MM.1S (cell line): ENCODE measurements at regions not wholly inside any gene's neighbourhood (a gene's known extent, or its start where the extent isn't known, plus 50 kb on each side); places are given as distances from the start of the nearest gene placed in this dataset.

Source experiments
- DNase-seq: peaks from one replicate; pipeline ENCODE4 v3.0.0-alpha.2; 2015
- H2AFZ ChIP-seq: fragments of 300-600 bp; sonication (generic); 2 replicates; pipeline ENCODE4 v1.6.0; 2016; ENCODE audit warnings: antibody characterized with exemption, low read length
- H3F3A ChIP-seq: fragments of 300-600 bp; sonication (generic); 2 replicates; pipeline ENCODE4 v1.6.1; 2016; ENCODE audit warnings: mild to moderate bottlenecking, antibody characterized with exemption, low read length, moderate library complexity, mixed read lengths; ENCODE audit not compliant: insufficient read depth
- H3K27ac ChIP-seq: fragments of 300-600 bp; sonication (generic); 2 replicates; pipeline ENCODE4 v1.5.1; 2016; ENCODE audit warnings: mild to moderate bottlenecking, low read length
- H3K27me3 ChIP-seq: fragments of 300-600 bp; sonication (generic); replicated peaks from 2 replicates; pipeline ENCODE4 v1.6.0; 2016; ENCODE audit warnings: low read length; ENCODE audit not compliant: insufficient read depth
- H3K36me3 ChIP-seq: fragments of 300-600 bp; sonication (generic); replicated peaks from 2 replicates; pipeline ENCODE4 v1.6.1; 2016; ENCODE audit warnings: mild to moderate bottlenecking, low read length, mixed read lengths; ENCODE audit not compliant: insufficient read depth
- H3K4me1 ChIP-seq: fragments of 300-600 bp; sonication (generic); 2 replicates; pipeline ENCODE4 v1.6.1; 2016; ENCODE audit warnings: low read length, mixed read lengths
- H3K4me2 ChIP-seq: fragments of 300-600 bp; sonication (generic); 2 replicates; pipeline ENCODE4 v1.6.0; 2016; ENCODE audit warnings: low read depth, low read length
- H3K4me3 ChIP-seq: fragments of 300-600 bp; sonication (generic); 2 replicates; pipeline ENCODE4 v1.5.1; 2016; ENCODE audit warnings: low read length, mixed read lengths
- H3K79me2 ChIP-seq: fragments of 300-600 bp; sonication (generic); 2 replicates; pipeline ENCODE4 v1.6.1; 2016; ENCODE audit warnings: mixed run types, low read length, mixed read lengths
- H3K9ac ChIP-seq: fragments of 300-600 bp; sonication (generic); 2 replicates; pipeline ENCODE4 v1.6.1; 2016; ENCODE audit warnings: low read length, mixed read lengths
- H3K9me2 ChIP-seq: fragments of 300-600 bp; sonication (generic); replicated peaks from 2 replicates; pipeline ENCODE4 v1.6.1; 2016; ENCODE audit warnings: mild to moderate bottlenecking, low read length, mixed read lengths; ENCODE audit not compliant: insufficient read depth
- H3K9me3 ChIP-seq: fragments of 300-600 bp; sonication (generic); replicated peaks from 2 replicates; pipeline ENCODE4 v1.6.1; 2016; ENCODE audit warnings: mild to moderate bottlenecking, low read length, mixed read lengths; ENCODE audit not compliant: insufficient read depth
- H4K20me1 ChIP-seq: fragments of 300-600 bp; sonication (generic); 2 replicates; pipeline ENCODE4 v1.6.1; 2016; ENCODE audit warnings: mild to moderate bottlenecking, low read length, moderate library complexity, mixed read lengths; ENCODE audit not compliant: insufficient read depth
- CTCF ChIP-seq: fragments of 300-600 bp; sonication (generic); IDR thresholded peaks from 2 replicates; pipeline ENCODE4 v1.5.1; 2016; ENCODE audit warnings: antibody characterized with exemption, low read length, mixed read lengths
- EZH2 ChIP-seq: fragments of 300-600 bp; sonication (generic); optimal IDR thresholded peaks from 2 replicates; pipeline ENCODE3; 2017; ENCODE audit warnings: low read depth, mild to moderate bottlenecking, antibody characterized with exemption, low read length, mixed read lengths
- EZH2phosphoT487 ChIP-seq: fragments of 300-600 bp; sonication (generic); IDR thresholded peaks from 2 replicates; pipeline ENCODE4 v1.6.1; 2018; ENCODE audit warnings: antibody characterized with exemption, low read length

- no peak overlapping the region for H3K4me3 ChIP-seq
- H3K27ac ChIP-seq: no peak overlapping the region
- no peak overlapping the region for H2AFZ ChIP-seq
- no peak for DNase-seq
- H3K4me1 ChIP-seq: peaks cover 14% of the 10 kb centered on the region
- H3K36me3 ChIP-seq: no peaks in the 10 kb centered on the region
- no peaks in the 10 kb centered on the region for H3K9me2 ChIP-seq
- no peaks in the 10 kb centered on the region for H4K20me1 ChIP-seq
- H3K4me2 ChIP-seq: no peak overlapping the region
- no peaks in the 10 kb centered on the region for H3K9me3 ChIP-seq
- H3K79me2 ChIP-seq: no peaks in the 10 kb centered on the region
- no peak overlapping the region for H3K9ac ChIP-seq
- no peak for TF ChIP-seq EZH2phosphoT487
- TF ChIP-seq CTCF: no peak
- TF ChIP-seq EZH2: no peak
- H3F3A ChIP-seq: peaks cover 14% of the 10 kb centered on the region
- no peaks in the 10 kb centered on the region for H3K27me3 ChIP-seq
Observed at GRCh38 chr11:109086931-109087330, 335.1 kb upstream of the C11orf87 start.

GRCh38 chr11:109088086-109088485 is 333.9 kb upstream of the C11orf87 start:
- Histone ChIP-seq H3K79me2 (no peaks in the 10 kb centered on the region), H3K9ac (no peak overlapping the region), H3K27me3 (no peaks in the 10 kb centered on the region), H4K20me1 (no peaks in the 10 kb centered on the region), H3K27ac (no peak overlapping the region), H3K9me3 (no peaks in the 10 kb centered on the region), H3K36me3 (no peaks in the 10 kb centered on the region), H3F3A (peaks cover 14% of the 10 kb centered on the region), H3K9me2 (no peaks in the 10 kb centered on the region), H2AFZ (no peak overlapping the region), H3K4me1 (peaks cover 14% of the 10 kb centered on the region), H3K4me2 (no peak overlapping the region), H3K4me3 (no peak overlapping the region)
- no peak for DNase-seq
- TF ChIP-seq EZH2 (no peak), EZH2phosphoT487 (no peak), CTCF (no peak)

GRCh38 chr11:109089144-109089543 is 332.8 kb upstream of the C11orf87 start:
- Histone ChIP-seq H3K9ac (no peak overlapping the region), H3K4me3 (no peak overlapping the region), H3K4me2 (no peak overlapping the region), H3K79me2 (no peaks in the 10 kb centered on the region), H2AFZ (no peak overlapping the region), H3K4me1 (peaks cover 14% of the 10 kb centered on the region), H4K20me1 (no peaks in the 10 kb centered on the region), H3K27ac (no peak overlapping the region), H3K9me2 (no peaks in the 10 kb centered on the region), H3K27me3 (no peaks in the 10 kb centered on the region), H3K36me3 (no peaks in the 10 kb centered on the region), H3K9me3 (no peaks in the 10 kb centered on the region), H3F3A (peaks cover 14% of the 10 kb centered on the region)
- DNase-seq: no peak
- TF ChIP-seq EZH2 (no peak), CTCF (no peak), EZH2phosphoT487 (no peak)

- Histone ChIP-seq H3F3A (no peaks in the 10 kb centered on the region), H3K4me3 (no peak overlapping the region), H3K9me3 (no peaks in the 10 kb centered on the region), H3K4me2 (no peak overlapping the region), H3K27me3 (no peaks in the 10 kb centered on the region), H2AFZ (no peak overlapping the region), H3K27ac (no peak overlapping the region), H3K36me3 (no peaks in the 10 kb centered on the region), H3K9ac (no peak overlapping the region), H4K20me1 (no peaks in the 10 kb centered on the region), H3K9me2 (no peaks in the 10 kb centered on the region), H3K79me2 (no peaks in the 10 kb centered on the region), H3K4me1 (peaks cover 4% of the 10 kb centered on the region; the same call in 1 of the 2 replicates)
- no peak for DNase-seq
- TF ChIP-seq CTCF: no peak
- TF ChIP-seq EZH2phosphoT487: no peak
- TF ChIP-seq EZH2: no peak
Observed at GRCh38 chr11:109093354-109093753, 328.6 kb upstream of the C11orf87 start.
